ENCODE measurements at regions not wholly inside any gene's neighbourhood (a gene's known extent, or its start where the extent isn't known, plus 50 kb on each side); places are given as distances from the start of the nearest gene placed in this dataset.
A peak's percentile ranks its signal among the peaks of the same experiment; 100 is the strongest.

DNA sequence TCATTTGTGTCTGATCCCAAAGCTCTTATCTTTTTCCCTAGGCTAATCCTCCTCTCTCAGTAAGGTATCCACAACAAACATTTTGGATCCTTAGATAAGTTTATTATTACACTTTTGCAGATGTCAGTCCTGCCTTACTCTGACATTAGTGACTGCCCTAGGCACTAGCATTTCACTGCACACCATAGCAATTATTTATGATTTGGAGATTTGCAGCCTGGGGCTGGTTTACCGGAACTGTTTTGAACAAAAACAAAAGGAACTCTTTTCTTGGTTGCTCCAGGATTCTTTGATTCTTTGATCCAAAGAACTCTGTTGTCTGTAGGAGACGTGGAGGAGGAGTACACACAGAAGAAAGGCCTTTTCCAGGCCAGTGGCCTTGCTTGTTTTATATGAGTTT, 80.4 kb downstream of the EDNRB start:
- no peak for DNase-seq

DNA sequence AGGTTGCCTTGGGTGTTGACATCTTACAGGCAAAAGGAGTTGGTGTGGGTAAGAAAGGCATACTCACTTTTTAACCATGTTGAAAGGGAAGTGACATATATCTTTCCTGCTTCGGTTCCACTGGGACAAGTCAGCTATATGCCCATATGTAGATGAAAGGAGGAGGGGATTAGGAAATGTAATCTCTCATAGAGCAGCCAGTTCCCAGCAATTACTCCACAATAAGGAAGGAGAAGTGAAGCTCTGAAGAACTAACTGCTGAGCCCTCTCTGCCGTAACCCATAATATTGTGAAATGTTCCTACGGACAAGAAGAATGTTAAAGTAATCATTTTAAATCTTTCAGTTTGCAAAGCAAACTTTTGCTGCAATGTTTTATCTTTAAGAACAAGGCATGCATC, 82.2 kb downstream of the EDNRB start:
- peak; percentile 3 for DNase-seq

DNA sequence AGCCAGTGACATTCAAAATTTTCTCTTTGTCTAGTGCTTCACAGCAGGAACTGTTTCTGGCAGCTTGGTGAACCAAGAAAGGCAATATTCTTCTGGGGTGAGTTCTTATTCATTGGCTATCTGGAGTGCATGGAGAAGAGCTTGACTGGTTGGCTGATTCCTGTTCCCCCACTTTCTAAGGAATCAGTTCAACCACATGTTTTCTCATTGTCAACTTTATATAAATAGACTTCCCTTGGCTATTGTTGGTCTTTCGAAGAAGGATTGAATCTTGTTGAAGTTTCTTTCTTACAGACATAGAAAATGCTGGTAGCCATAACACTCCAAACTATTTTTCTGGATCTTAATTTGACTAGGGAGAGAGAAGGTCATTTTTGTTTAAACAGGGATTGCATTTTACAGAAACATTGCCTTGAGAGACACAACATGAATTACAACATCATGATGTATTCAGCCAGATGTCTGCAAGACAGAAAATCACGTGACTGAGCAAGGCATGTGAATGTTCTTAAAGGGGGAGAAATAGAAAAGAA, 85.2 kb downstream of the EDNRB start:
- DNase-seq, result no peak

DNA sequence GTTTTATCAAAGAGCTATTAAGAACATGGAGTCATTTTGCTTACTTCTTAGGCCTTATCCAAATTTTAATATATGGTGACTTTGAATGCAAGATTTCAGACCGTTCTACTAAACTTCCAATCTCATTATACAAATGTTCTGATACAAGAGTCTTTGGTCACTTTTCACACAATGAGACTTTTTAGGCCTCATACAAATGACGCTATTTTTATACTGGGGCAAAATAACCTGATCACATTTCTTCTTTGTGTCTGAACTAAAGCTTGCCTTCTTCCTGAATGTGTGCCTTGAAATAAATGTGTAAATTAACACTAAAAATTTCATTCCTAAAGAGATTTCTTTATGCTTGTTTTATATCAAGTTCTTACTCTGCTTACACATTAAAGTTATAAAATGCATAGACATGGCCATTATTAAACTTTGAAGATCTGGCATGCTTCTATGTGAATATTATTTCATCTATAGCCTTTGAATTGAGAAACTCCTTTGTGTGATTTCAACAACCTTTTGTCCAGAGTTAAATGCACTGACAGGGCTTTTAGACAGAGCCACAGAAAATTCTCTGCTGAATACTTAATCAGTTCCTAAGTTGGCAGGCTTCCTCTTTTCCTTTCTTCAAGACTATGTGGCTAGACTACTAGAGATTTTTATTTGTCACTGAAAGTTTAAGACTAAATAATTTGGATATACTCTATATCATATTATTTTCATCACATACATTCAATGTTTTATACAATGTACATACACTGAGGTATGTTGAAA, 86.1 kb downstream of the EDNRB start:
- DNase-seq, result no peak

DNA sequence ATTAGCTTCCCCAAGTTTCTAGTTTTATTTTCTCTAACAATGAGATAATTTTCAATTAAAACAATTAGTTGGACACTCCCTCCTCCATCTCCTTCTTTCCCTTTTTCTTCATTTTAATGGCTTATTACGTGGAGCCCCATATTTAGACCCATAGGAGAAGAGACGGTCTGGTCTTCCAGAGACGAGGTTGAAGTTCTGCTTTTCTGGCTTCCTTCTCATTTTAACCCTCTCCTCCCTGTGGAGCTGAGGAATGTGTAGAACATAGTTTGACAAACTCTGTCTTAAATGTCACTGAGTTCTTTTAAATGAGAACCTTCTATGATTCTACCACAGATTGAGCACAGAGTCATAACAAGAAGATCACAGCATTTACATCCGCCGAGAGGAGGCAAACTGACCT, 86.8 kb downstream of the EDNRB start:
- no peak for DNase-seq

DNA sequence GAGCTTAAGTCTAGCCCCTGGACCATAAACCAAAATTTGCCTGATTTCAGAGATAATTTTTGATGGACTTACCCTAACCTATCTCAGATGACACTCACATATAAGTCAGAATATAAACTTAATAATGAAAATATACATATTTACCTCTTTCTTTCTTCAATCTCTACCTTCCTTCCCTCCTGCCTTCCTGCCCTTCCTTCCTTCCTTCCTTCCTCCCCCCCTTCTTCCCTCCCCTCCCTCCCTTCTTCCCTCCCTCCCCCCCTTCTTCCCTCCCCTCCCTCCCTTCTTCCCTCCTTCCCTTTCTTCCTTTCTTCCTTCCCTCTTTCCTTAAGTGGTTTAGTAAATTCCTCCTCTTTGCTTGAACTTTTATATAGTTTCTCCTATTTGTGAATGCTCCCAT, 88.7 kb downstream of the EDNRB start:
- no peak for DNase-seq

DNA sequence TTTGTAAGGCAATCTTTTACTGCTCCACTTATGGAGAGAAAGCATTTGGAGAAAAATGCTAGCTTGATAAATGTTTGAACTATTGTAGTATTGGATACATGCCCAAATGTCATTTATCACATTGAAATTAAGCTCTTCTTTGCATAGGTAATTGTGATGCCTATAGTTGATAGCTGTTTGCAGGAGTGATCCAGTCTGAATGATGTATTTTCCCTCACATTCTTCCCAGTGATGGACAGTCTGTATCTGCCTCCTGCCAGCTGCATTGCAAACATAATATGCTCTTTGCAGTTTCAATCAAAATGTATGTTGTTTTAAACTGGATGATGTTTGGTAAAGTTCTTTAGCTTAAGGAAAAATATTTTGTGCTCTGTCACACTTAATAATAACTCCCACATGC, 89.8 kb downstream of the EDNRB start:
- no peak for DNase-seq

DNA sequence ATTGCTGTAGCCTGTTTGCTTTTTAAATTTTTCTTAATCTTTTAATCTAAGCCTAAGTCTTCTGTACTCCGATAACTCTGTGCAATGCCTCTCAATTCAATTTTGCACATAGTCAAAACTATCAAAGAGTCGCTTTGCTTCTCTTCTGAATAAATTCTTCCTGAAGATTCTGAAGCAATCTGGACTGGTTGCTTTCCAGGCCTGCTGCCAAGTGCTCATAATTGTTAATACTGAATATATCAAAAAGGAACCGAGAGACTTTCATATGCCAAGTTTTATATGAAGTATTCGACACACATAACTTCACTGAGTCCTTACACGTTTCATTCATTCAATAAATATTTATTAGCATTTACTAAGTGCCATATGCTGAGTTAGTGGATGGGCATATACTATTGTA, 91.3 kb downstream of the EDNRB start:
- no peak for DNase-seq

DNA sequence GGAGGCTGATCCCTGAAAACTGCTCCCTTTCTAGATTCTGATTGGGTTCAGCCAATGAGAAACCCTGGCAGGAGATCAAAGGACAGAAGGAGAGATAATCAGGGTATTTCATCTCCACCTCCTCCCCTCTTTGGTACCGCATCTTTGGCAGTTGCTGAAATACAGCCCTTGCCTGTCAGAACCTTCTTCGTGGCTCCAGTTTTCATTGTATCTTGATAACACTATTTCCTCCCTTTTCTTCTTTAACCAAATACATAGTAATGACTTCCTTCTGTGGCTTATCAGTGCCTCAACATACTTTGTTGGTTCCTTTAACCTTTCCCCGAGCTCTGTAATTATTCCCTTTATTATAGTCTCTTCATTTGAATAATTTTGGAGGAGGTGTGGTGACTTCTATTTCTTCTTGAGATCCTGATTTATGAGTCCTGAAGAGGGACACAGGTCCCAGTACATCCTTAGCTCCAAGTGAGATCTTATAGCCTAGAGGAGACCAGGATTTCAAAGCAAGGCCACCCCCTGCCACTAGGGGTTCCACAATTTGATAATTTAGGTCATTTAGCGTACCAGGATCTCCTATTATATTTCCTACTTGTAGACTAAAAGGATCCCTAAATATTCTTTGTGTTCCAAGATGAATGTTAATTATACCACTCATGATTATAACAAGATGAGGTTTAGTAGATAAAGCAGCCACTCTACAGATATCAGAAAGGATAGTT, 98.0 kb downstream of the EDNRB start:
- no peak for DNase-seq

DNA sequence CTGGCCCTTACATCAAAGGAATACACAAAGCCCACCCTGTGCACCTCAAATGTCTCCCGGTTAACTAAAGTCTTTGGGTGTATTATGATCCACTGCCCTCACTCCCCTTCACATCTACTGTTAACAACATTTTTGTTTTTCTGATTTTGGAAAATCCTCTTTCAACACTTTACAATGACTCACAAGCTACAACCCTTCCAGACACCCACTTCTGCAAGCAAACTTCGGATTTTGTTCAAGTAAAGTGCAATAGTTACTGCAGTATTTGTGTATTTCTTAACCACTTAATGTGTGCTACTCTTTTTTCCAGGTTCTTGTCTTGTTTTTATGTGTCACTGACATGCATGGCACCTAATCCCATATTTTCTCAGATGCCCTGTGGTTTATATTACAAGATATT, 101.1 kb downstream of the EDNRB start:
- DNase-seq, result no peak

DNA sequence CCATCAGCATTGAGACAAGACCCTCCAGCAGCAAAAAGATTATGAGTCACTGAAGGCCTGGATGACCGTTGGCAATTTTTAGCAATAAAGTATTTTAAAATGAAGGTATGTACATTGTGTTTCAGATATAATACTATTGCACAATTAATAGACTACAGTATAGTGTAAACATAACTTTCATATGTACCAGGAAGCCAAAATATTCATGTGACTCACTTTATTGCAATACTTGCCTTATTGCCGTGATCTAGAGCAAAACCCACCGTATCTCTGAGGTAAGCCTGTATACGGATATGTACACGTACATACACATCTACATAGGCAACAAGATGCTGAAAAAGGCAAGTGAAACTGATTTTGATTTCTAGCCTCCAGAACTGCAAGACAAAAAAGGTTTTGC, 103.3 kb downstream of the EDNRB start:
- DNase-seq, result no peak

All from CD4-positive, alpha-beta T cell treated with Interleukin-10 for 1 hour (primary cell).